Nephron (organoid): ENCODE measurements at regions not wholly inside any gene's neighbourhood (a gene's known extent, or its start where the extent isn't known, plus 50 kb on each side); places are given as distances from the start of the nearest gene placed in this dataset.
"Not testable (repeated sequence)": the region's sequence is repeated elsewhere in the genome, so short reads cannot be mapped to it uniquely, and the experiment has no call there.

Experiments used
- H3K27ac Mint-ChIP-seq, 3 experiments: 2 replicates each; pipeline ENCODE4 v1.8.0; 2020; ENCODE audit warnings: mixed read lengths in 3 of 3, mild to moderate bottlenecking in 2 of 3, moderate library complexity in 1 of 3
- H3K27me3 Mint-ChIP-seq: 2 replicates; pipeline ENCODE4 v1.8.0; 2021; ENCODE audit warnings: low read depth, mild to moderate bottlenecking, moderate library complexity, mixed read lengths
- H3K36me3 Mint-ChIP-seq: 2 replicates; pipeline ENCODE4 v1.8.0; 2020; ENCODE audit warnings: low read depth, mixed read lengths
- H3K4me1 Mint-ChIP-seq: 2 replicates; pipeline ENCODE4 v1.8.0; 2020; ENCODE audit warnings: mixed read lengths
- H3K4me3 Mint-ChIP-seq, 3 experiments: 2 replicates each; pipeline ENCODE4 v1.8.0; 2020; ENCODE audit warnings: mild to moderate bottlenecking in 3 of 3, mixed read lengths in 3 of 3, moderate library complexity in 2 of 3
- H3K9me3 Mint-ChIP-seq: 2 replicates; pipeline ENCODE4 v1.8.0; 2020; ENCODE audit warnings: mixed read lengths
- CTCF ChIP-seq, 3 experiments: fragments of 200-600 bp; sonication (generic); IDR thresholded peaks; one replicate each; pipeline ENCODE4 v1.5.0; 2021; ENCODE audit warnings: antibody characterized with exemption in 3 of 3; ENCODE audit not compliant: unreplicated experiment in 3 of 3

- not testable (repeated sequence) for H3K27ac Mint-ChIP-seq, H3K4me3 Mint-ChIP-seq, H3K9me3 Mint-ChIP-seq, H3K27me3 Mint-ChIP-seq, H3K36me3 Mint-ChIP-seq
- peaks cover 30% of the 10 kb centered on the region for H3K4me1 Mint-ChIP-seq
These were observed 50.6 kb upstream of the MYL10 start for GRCh38 chr7:101679653-101680173.

- Mint-ChIP-seq H3K4me1 (peaks cover 27% of the 10 kb centered on the region), H3K27ac (peak overlapping the region; percentile 88 to 95 (median 94)), H3K4me3 (no peak overlapping the region), H3K27me3 (peaks cover 10% of the 10 kb centered on the region), H3K9me3 (no peaks in the 10 kb centered on the region), H3K36me3 (no peaks in the 10 kb centered on the region)
- TF ChIP-seq CTCF (IDR thresholded peaks at IDR 0.05; ENCODE audit: unreplicated experiment in 3 of 3) = no peak
These were observed 51.5 kb upstream of the MYL10 start for GRCh38 chr7:101680406-101681145.

- peaks cover 13% of the 10 kb centered on the region for H3K27me3 Mint-ChIP-seq
- no peaks in the 10 kb centered on the region for H3K9me3 Mint-ChIP-seq
- TF ChIP-seq CTCF (IDR thresholded peaks at IDR 0.05; ENCODE audit: unreplicated experiment in 3 of 3) = no peak
- no peaks in the 10 kb centered on the region for H3K36me3 Mint-ChIP-seq
- peak overlapping the region; percentile 88 to 95 (median 94) for H3K27ac Mint-ChIP-seq
- no peak overlapping the region for H3K4me3 Mint-ChIP-seq
- peaks cover 22% of the 10 kb centered on the region for H3K4me1 Mint-ChIP-seq
These were observed 52.3 kb upstream of the MYL10 start for GRCh38 chr7:101681170-101682007.

DNA sequence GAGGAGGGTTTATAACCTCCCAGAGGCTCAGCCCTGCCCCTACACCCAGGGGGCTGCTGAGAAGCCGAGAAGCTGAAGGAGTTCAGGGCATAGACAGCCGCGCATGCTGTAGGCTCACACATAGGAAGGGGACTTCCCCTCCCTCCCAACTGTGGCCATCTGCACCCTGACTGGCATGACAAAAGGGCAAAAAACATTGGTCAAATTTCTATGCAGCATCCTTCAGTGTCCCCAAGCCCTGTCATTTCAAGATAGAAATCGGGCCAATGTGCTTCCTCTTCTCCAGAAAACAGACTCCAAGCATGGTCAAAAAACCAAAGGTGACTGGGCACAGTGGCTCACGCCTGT is 55.9 kb upstream of the MYL10 start:
- no peaks in the 10 kb centered on the region for H3K36me3 Mint-ChIP-seq
- peaks cover 18% of the 10 kb centered on the region for H3K27me3 Mint-ChIP-seq
- peaks cover 13% of the 10 kb centered on the region for H3K4me1 Mint-ChIP-seq
- no peak for TF ChIP-seq CTCF (IDR thresholded peaks at IDR 0.05; ENCODE audit: unreplicated experiment in 3 of 3)
- no peaks in the 10 kb centered on the region for H3K9me3 Mint-ChIP-seq
- no peak overlapping the region for H3K4me3 Mint-ChIP-seq
- no peak overlapping the region for H3K27ac Mint-ChIP-seq

DNA sequence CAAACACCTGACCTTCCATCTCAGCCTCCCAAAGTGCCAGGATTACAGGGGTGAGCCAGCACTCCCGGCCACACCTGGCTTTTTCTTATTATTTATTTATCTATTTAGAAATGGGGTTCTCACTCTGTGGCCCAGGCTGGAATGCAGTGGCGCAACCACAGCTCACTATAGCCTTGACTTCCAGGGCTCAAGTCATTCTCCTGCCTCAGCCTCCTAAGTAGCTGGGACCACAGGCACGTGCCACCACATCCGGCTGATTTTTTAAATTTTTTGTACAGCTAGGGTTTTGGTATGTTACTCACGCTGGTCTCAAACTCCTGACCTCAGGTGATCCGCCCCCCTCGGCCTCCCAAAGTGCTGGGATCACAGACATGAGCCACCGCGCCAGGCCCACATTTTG is 56.9 kb upstream of the MYL10 start:
- no peaks in the 10 kb centered on the region for H3K36me3 Mint-ChIP-seq
- H3K27ac Mint-ChIP-seq = no peak overlapping the region
- peaks cover 18% of the 10 kb centered on the region for H3K27me3 Mint-ChIP-seq
- H3K9me3 Mint-ChIP-seq = no peaks in the 10 kb centered on the region
- peaks cover 11% of the 10 kb centered on the region for H3K4me1 Mint-ChIP-seq
- TF ChIP-seq CTCF (IDR thresholded peaks at IDR 0.05; ENCODE audit: unreplicated experiment in 3 of 3) = no peak
- H3K4me3 Mint-ChIP-seq = no peak overlapping the region

DNA sequence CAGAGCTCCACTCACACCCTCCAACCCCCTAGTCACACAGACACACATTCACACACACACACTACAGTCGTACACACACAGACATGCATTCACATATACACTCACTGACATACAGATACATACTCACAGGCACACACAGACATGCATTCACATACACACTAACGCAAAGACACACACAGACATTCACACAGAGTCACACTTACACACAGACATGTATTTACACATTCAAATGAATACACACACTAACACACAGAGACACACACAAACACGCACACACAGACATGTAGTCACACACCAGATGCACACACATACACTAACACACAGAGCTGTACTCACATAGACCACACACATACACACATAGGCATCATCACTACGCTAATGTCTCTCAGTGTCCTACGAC is 58.0 kb upstream of the MYL10 start:
- H3K4me1 Mint-ChIP-seq = peaks cover 5% of the 10 kb centered on the region
- TF ChIP-seq CTCF (IDR thresholded peaks at IDR 0.05; ENCODE audit: unreplicated experiment in 3 of 3) = no peak
- peaks cover 18% of the 10 kb centered on the region for H3K27me3 Mint-ChIP-seq
- no peaks in the 10 kb centered on the region for H3K36me3 Mint-ChIP-seq
- peak overlapping the region in 1 of 3 experiments; percentile 18 for H3K27ac Mint-ChIP-seq
- no peaks in the 10 kb centered on the region for H3K9me3 Mint-ChIP-seq
- no peak overlapping the region for H3K4me3 Mint-ChIP-seq
